Astrocyte of the hippocampus (primary cell): ENCODE measurements at regions not wholly inside any gene's neighbourhood (a gene's known extent, or its start where the extent isn't known, plus 50 kb on each side); places are given as distances from the start of the nearest gene placed in this dataset.
"Not testable (repeated sequence)": the region's sequence is repeated elsewhere in the genome, so short reads cannot be mapped to it uniquely, and the experiment has no call there.

ENCODE experiments used
- DNase-seq: peaks from one replicate; pipeline ENCODE4 v3.0.0; 2011; ENCODE audit warnings: low read depth, low spot score

- DNase-seq: not testable (repeated sequence)
These were observed 461.4 kb downstream of the ZWINT start for GRCh38 chr10:55899472-55900147.

- no peak for DNase-seq
These were observed 463.6 kb downstream of the ZWINT start for GRCh38 chr10:55897490-55897921.

- DNase-seq: no peak
These were observed 468.8 kb downstream of the ZWINT start for GRCh38 chr10:55892276-55892675.

GRCh38 chr10:55881588-55881987, 479.5 kb downstream of the ZWINT start:
- no peak for DNase-seq

- no peak for DNase-seq
These were observed 487.6 kb downstream of the ZWINT start for GRCh38 chr10:55873485-55873884.

GRCh38 chr10:55870186-55870585, 490.9 kb downstream of the ZWINT start:
- no peak for DNase-seq

GRCh38 chr10:55867848-55868247, 493.2 kb downstream of the ZWINT start:
- no peak for DNase-seq

GRCh38 chr10:55858730-55859129, 502.3 kb downstream of the ZWINT start:
- no peak for DNase-seq

GRCh38 chr10:55852900-55853299, 508.2 kb downstream of the ZWINT start:
- DNase-seq: no peak

- no peak for DNase-seq
These were observed 523.8 kb downstream of the ZWINT start for GRCh38 chr10:55837273-55837672.

GRCh38 chr10:55822096-55822495, 539.0 kb downstream of the ZWINT start:
- DNase-seq: no peak

GRCh38 chr10:55820478-55820877, 540.6 kb downstream of the ZWINT start:
- DNase-seq: no peak

GRCh38 chr10:55820071-55820470, 541.0 kb downstream of the ZWINT start:
- no peak for DNase-seq

- DNase-seq: no peak
These were observed 547.4 kb downstream of the ZWINT start for GRCh38 chr10:55813451-55814170.

GRCh38 chr10:55803055-55803454, 558.0 kb downstream of the ZWINT start:
- no peak for DNase-seq

GRCh38 chr10:55801353-55801661, 559.8 kb downstream of the ZWINT start:
- DNase-seq: no peak

GRCh38 chr10:55800602-55801352, 560.3 kb downstream of the ZWINT start:
- no peak for DNase-seq

GRCh38 chr10:55793024-55793423, 568.0 kb downstream of the ZWINT start:
- no peak for DNase-seq

- not testable (repeated sequence) for DNase-seq
These were observed 570.8 kb downstream of the ZWINT start for GRCh38 chr10:55790276-55790675.

- no peak for DNase-seq
These were observed 574.5 kb downstream of the ZWINT start for GRCh38 chr10:55786461-55787050.

- DNase-seq: no peak
These were observed 578.9 kb downstream of the ZWINT start for GRCh38 chr10:55782181-55782580.

GRCh38 chr10:55766212-55766611, 594.8 kb downstream of the ZWINT start:
- DNase-seq: no peak
